GM18951 (cell line): ENCODE measurements at regions not wholly inside any gene's neighbourhood (a gene's known extent, or its start where the extent isn't known, plus 50 kb on each side); places are given as distances from the start of the nearest gene placed in this dataset.

Source experiments
- POLR2A ChIP-seq: IDR thresholded peaks from 4 replicates; pipeline ENCODE4 v1.6.1; 2011; ENCODE audit warnings: mild to moderate bottlenecking; ENCODE audit not compliant: insufficient read length, insufficient read depth; ENCODE audit errors: extremely low read depth
- in situ Hi-C: fragments of 300-500 bp; cut with MboI; formaldehyde crosslinking; loops from one replicate; pipeline ENCODE4 v1.12.0; 2022; ENCODE audit warnings: low sequenced_read_pairs, mixed read lengths, inconsistent platforms; ENCODE audit not compliant: unreplicated experiment

- TF ChIP-seq POLR2A = no peak
- in situ Hi-C loops = no loop called here
These were observed 172.4 kb upstream of the ZMIZ1 start for GRCh38 chr10:78896159-78896928.

DNA sequence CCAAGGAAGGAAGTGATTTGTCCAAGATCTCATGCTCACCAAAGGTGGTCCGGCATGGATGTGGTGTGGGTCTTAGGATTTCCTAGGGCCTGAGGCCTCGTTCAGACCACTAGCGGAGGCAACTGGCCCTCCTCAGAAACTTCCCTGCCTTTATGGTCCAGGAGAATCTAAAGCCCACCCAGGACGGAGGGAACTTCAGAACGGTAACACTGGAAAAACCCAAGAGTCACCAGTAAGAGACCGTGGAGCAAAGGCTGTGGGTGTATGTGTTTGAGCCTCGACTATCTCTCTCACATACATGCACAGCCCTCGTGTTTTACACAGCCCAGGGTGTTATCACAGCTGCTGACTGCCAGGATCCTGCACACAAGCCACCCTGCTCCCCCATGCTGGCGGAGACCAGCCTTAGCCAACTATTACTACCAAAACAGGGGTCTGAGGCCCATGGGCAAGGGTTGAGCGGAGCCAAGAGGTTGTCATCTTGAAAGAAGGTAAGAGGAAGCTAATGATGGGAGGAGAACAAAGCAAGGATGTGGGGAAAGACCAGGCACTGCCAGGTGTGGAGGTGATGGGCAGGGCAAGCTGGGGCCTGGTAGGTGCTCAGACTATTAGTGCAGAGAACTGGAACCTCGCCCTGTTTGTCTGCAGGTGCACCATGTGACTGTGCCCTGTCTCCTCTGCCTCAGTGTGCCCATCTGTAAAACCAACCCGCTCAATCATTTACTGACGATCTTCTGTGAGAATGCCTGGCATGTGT, 170.2 kb upstream of the ZMIZ1 start:
- TF ChIP-seq POLR2A = no peak

DNA sequence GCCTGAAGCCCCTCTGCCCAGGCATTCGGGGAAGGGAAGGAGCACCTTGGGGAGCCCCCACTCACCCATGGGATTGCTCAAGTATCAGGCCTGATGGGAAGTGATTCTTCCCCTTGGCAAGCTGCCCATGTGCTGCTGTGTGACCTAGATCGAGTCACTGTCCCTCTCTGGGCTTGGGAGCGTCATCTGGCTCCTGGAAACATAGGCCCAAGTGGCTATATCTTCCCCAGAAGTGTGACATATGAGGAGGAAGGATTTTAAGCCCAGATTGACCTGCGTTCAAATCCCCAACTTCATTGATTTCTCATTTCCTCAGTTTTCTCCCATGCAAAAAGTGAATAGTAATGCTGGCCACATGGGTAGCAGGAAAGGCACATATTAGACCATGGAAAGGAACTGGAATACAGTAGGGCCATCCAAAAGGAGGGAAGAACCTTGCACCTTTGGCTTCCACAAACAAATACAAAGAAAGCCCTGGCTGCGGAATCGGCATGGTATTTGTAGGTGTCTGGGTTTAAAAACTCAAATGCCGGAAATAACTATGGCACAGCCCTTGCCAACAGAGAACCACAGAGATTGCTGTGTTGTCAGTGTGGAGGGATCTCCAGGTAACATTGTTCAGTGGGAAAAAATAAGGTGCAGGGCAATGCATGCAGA, 169.5 kb upstream of the ZMIZ1 start:
- in situ Hi-C loops = no loop called here
- TF ChIP-seq POLR2A = no peak

More for the DNA sequence above, 170.2 kb upstream of the ZMIZ1 start:
- in situ Hi-C loops = no loop called here

- in situ Hi-C loops = no loop called here
- TF ChIP-seq POLR2A = no peak
These were observed 168.6 kb upstream of the ZMIZ1 start for GRCh38 chr10:78899996-78900714.

DNA sequence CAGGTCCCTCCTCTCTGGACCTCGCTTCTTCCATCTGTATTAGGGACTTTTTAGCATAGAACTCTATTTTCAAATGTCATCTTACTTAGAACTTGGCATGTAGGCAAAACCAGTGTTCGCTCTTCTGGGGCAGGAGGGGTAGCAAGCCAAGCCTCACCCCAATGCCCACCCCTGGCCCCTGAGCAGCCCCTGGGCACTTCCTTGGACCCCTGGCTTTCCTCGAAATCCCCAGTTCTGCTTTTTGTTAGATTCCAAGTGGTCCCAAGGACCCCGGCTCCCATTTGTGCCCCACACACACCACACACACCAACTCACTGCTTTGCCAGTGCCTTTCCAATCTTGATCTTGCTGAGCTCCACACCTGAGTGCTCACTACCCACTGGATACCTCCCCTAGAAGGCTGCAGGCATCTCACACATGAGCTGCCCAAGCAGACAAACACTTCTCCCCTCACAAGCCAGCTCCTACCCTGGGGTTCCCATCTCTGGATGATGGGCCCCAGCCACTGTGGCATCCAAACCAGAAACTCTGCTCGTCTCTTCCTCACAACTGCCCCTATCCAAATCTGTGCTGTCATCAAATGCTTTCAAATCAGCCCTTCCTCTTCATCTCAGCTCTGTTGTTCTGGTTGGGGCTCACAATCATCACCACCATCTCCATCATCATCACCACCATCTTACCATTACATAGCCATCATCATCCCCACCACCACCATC, 167.9 kb upstream of the ZMIZ1 start:
- in situ Hi-C loops = no loop called here
- no peak for TF ChIP-seq POLR2A

- in situ Hi-C loops = no loop called here
- TF ChIP-seq POLR2A = no peak
These were observed 167.1 kb upstream of the ZMIZ1 start for GRCh38 chr10:78901694-78902093.

DNA sequence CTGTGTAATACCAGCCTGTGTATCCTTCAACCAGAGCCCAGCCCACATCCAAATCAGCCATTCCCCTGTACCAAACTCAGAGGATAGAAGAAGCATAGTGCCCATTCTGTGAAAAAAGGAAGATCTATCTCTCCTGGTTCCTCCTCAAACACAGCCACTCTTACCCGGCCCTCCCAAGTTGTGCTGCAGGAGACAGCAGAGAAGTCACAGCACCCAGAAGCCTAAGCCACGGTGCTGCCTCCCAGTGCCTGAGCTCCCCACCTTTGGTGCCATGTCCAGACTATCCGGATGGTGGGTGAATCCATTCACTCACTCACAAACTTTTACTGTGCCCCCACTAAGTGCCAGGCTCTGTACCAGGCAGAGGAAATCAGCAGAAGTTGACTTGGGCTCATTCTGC, 166.0 kb upstream of the ZMIZ1 start:
- TF ChIP-seq POLR2A = no peak
- in situ Hi-C loops = no loop called here

- in situ Hi-C loops = no loop called here
- no peak for TF ChIP-seq POLR2A
These were observed 165.3 kb upstream of the ZMIZ1 start for GRCh38 chr10:78903341-78903940.

- no peak for TF ChIP-seq POLR2A
- in situ Hi-C loops = no loop called here
These were observed 164.6 kb upstream of the ZMIZ1 start for GRCh38 chr10:78904196-78904595.

DNA sequence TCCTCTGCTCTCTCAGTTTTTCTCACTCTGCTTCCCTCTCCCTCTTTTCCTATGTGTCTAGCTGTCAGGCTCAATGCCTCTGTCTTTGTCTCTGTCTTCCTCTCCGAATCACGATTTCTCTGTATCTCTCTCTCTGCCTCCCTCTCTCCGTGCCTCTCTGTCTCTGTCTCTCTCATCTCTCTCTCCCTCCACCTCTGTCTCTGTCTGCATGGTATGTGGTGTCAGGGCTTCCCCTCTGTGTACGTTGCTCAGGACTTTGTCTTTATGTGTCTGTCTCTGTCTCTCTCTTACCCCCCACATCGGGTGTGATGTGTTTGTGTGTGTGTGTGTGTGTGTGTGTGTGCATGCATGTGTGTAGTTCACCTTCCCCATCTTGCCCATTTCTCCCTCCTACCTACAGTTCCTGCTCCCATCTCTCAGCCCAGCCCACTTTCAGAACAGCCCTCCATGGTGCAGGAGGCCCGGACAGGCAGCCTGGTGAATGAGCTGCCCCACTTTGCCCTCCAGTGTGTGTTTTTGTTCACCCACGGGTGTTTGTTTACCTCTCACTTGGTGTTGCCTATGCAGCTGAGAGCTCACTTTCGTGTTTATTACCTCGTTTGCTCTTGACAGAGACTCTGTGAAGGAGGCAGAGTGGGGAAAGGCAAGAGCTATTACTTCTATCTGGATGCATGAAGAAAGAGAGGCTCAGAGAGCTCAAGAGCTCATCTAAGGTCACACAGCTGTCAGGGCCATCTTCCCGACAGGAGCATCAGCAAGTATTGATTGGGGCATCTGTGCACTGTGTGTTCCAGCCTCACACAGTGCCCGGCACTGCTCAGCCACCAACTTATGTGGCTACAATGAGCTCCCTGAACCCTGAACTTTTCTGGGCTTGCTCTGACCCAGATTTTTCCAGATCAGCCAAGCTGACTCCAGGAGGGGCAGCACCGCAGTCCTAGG, 163.5 kb upstream of the ZMIZ1 start:
- in situ Hi-C loops = no loop called here
- TF ChIP-seq POLR2A = no peak

DNA sequence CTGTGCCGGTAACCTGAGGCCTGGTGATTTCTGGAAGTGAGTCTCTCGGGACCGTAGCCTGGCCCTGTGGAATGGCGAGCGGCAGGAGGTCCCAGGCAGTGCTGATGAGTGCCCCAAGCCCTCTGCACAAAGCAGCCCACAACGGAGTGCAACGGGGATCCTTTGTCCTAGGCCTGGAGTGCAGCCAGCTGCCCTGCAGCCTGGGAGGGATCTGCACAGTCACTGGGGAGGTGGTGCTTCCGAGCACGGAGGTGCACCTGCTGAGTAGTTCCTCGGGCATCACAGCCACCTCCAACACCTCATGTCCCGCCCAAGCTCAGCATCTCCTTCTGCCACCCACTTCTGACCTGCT, 162.8 kb upstream of the ZMIZ1 start:
- in situ Hi-C loops = no loop called here
- TF ChIP-seq POLR2A = no peak

DNA sequence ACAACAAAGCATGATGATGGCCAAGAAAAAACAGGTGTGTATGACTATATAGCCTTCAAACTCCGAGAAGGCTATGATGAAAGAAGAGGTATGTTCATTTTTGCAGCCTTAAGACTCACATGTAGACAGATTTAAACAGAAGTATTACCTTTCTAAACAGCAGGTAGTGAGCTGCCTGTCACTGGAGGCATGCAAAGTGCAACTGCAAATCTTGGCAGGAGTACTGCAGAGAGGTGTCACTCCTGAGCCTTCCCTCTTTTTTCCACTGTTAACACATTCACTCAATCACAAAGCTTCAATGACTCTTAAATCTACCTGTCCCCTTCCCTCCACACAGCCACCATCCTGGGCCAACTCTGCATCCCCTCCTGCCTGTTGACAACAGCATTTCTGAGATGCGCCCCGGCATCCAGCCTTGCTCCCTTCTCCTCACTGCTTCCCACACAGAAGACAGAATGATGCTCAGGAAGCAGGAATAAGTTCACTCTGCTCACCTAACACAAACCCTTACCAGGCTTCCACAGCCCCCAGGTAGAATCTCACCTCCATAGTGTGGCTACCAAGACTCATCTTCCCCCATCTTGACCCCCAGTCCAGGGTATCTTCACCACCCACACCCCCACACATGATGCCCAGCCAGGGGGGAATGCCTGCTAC, 161.9 kb upstream of the ZMIZ1 start:
- TF ChIP-seq POLR2A = no peak
- in situ Hi-C loops = no loop called here
